ENCODE measurements at regions not wholly inside any gene's neighbourhood (a gene's known extent, or its start where the extent isn't known, plus 50 kb on each side); places are given as distances from the start of the nearest gene placed in this dataset.

GRCh38 chr4:146023334-146023967 lies 84.8 kb upstream of the ZNF827 start:
- no peak for DNase-seq
- Histone ChIP-seq H3K27me3 (no peaks in the 10 kb centered on the region), H3K4me1 (no peaks in the 10 kb centered on the region), H3K4me3 (no peak overlapping the region), H3K36me3 (no peaks in the 10 kb centered on the region), H3K9me3 (replicated peaks) (no peaks in the 10 kb centered on the region), H3K27ac (no peak overlapping the region)

GRCh38 chr4:146022541-146022940 lies 83.9 kb upstream of the ZNF827 start:
- no peak for DNase-seq
- H3K27ac ChIP-seq = no peak overlapping the region
- no peaks in the 10 kb centered on the region for H3K36me3 ChIP-seq
- no peaks in the 10 kb centered on the region for H3K9me3 ChIP-seq (replicated peaks)
- H3K27me3 ChIP-seq = no peaks in the 10 kb centered on the region
- no peak overlapping the region for H3K4me3 ChIP-seq
- no peaks in the 10 kb centered on the region for H3K4me1 ChIP-seq

- no peak for DNase-seq
- no peak overlapping the region for H3K27ac ChIP-seq
- no peaks in the 10 kb centered on the region for H3K36me3 ChIP-seq
- H3K4me1 ChIP-seq = no peaks in the 10 kb centered on the region
- H3K4me3 ChIP-seq = no peak overlapping the region
- no peaks in the 10 kb centered on the region for H3K9me3 ChIP-seq (replicated peaks)
- H3K27me3 ChIP-seq = no peaks in the 10 kb centered on the region
These were observed 79.6 kb upstream of the ZNF827 start for GRCh38 chr4:146018247-146018646.

DNA sequence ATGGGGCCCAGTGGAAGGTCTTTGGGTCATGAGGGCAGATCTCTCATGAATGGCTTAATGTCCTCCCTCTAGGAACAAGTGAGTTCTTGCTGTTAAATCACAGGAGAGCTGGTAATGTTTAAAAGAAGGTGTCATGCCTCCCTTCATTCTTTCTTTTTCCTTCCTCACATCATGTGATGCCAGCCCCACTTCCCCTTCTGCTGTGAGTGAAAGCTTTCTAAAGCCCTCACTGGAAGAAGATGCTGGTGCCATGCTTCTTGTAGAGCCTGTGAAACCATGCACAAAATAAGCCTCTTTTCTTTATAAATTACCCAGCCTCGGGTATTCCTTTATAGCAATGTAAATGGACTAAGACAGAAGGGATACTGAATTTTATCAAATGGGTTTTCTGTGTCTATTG lies 66.1 kb upstream of the ZNF827 start:
- Histone ChIP-seq H3K9me3 (replicated peaks) (no peaks in the 10 kb centered on the region), H3K27ac (no peak overlapping the region), H3K4me1 (no peaks in the 10 kb centered on the region), H3K27me3 (no peaks in the 10 kb centered on the region), H3K4me3 (no peak overlapping the region), H3K36me3 (no peaks in the 10 kb centered on the region)
- no peak for DNase-seq

- DNase-seq = no peak
These were observed 50.0 kb upstream of the ZNF827 start for GRCh38 chr4:145988628-145989027.

More at GRCh38 chr4:145988628-145989027, 50.0 kb upstream of the ZNF827 start:
- Histone ChIP-seq H3K4me3 (no peak overlapping the region), H3K27me3 (no peaks in the 10 kb centered on the region), H3K4me1 (no peaks in the 10 kb centered on the region), H3K9me3 (replicated peaks) (no peaks in the 10 kb centered on the region), H3K36me3 (no peaks in the 10 kb centered on the region), H3K27ac (no peak overlapping the region)
